SK-N-SH (cell line): ENCODE measurements at regions not wholly inside any gene's neighbourhood (a gene's known extent, or its start where the extent isn't known, plus 50 kb on each side); places are given as distances from the start of the nearest gene placed in this dataset.

Source experiments
- CTCF ChIA-PET: fragments of 300-600, 350-600 bp; formaldehyde crosslinking; extraction: SDS; loops from one replicate; lab custom pipeline; 2021; lab: Yijun Ruan, JAX
- POLR2A ChIA-PET: fragments of 350-600 bp; sonication (Branson Sonifier 250); formaldehyde crosslinking; extraction: SDS; loops from one replicate; lab custom pipeline; 2020; ENCODE audit warnings: antibody characterized with exemption, inconsistent platforms; lab: Yijun Ruan, JAX
- DNase-seq: peaks from one replicate; pipeline ENCODE4 v3.0.0; 2012
- H2AFZ ChIP-seq: fragments of 200-600 bp; sonication (generic); 2 replicates; pipeline ENCODE4 v1.8.1; 2016; ENCODE audit warnings: antibody characterized with exemption, mild to moderate bottlenecking, low read depth
- H3F3A ChIP-seq: fragments of 200-600 bp; sonication (generic); replicated peaks from 2 replicates; pipeline ENCODE3; 2016; ENCODE audit warnings: antibody characterized with exemption, mild to moderate bottlenecking; ENCODE audit not compliant: insufficient read depth
- H3K27ac ChIP-seq, 2 experiments: fragments of 200-500 bp in 1 of 2; fragments of 200-600 bp in 1 of 2; sonication (Bioruptor generic) in 1 of 2; sonication (generic), shearing (Covaris generic) in 1 of 2; 2 replicates each; pipeline versions ENCODE4 v1.5.1 to v1.6.1; 2014 to 2016; ENCODE audit warnings: low read depth in 2 of 2, inconsistent platforms in 1 of 2, low read length in 1 of 2, mild to moderate bottlenecking in 1 of 2, mixed read lengths in 1 of 2
- H3K27me3 ChIP-seq: fragments of 200-600 bp; sonication (generic), shearing (Covaris generic); 2 replicates; pipeline ENCODE4 v1.6.1; 2016; ENCODE audit warnings: mixed run types; ENCODE audit not compliant: insufficient read depth
- H3K36me3 ChIP-seq, 2 experiments: fragments of 200-500 bp in 1 of 2; fragments of 200-600 bp in 1 of 2; sonication (Bioruptor generic) in 1 of 2; sonication (generic) in 1 of 2; replicated peaks in 1 of 2; 2 replicates each; pipeline versions ENCODE3 to v1.5.1; 2014 to 2016; ENCODE audit warnings: low read length in 1 of 2, mild to moderate bottlenecking in 1 of 2; ENCODE audit not compliant: insufficient read depth in 2 of 2, control insufficient read depth in 1 of 2
- H3K4me1 ChIP-seq, 2 experiments: fragments of 200-500 bp in 1 of 2; fragments of 200-600 bp in 1 of 2; sonication (Bioruptor generic) in 1 of 2; sonication (generic), shearing (Covaris generic) in 1 of 2; 2 replicates each; pipeline versions ENCODE4 v1.5.1 to v1.6.1; 2014 to 2016; ENCODE audit warnings: low read depth in 1 of 2, low read length in 1 of 2, mixed run types in 1 of 2; ENCODE audit not compliant: insufficient read depth in 2 of 2, control insufficient read depth in 1 of 2
- H3K4me2 ChIP-seq: fragments of 200-600 bp; sonication (generic), shearing (Covaris generic); 2 replicates; pipeline ENCODE4 v1.6.1; 2017; ENCODE audit warnings: mixed run types
- H3K4me3 ChIP-seq, 2 experiments: fragments of 200-500 bp in 1 of 2; fragments of 200-600 bp in 1 of 2; sonication (Bioruptor generic) in 1 of 2; sonication (generic), shearing (Covaris generic) in 1 of 2; 2 replicates each; pipeline versions ENCODE4 v1.5.1 to v1.8.1; 2014 to 2016; ENCODE audit warnings: low read depth in 2 of 2, inconsistent platforms in 1 of 2, low read length in 1 of 2, mild to moderate bottlenecking in 1 of 2, mixed read lengths in 1 of 2, moderate library complexity in 1 of 2
- H3K79me2 ChIP-seq: fragments of 200-600 bp; sonication (generic); 2 replicates; pipeline ENCODE4 v1.8.1; 2017; ENCODE audit warnings: mild to moderate bottlenecking; ENCODE audit not compliant: insufficient read depth
- H3K9ac ChIP-seq: fragments of 200-600 bp; sonication (generic); 2 replicates; pipeline ENCODE4 v1.6.1; 2017; ENCODE audit warnings: mixed run types
- H3K9me2 ChIP-seq: fragments of 200-600 bp; sonication (generic); 2 replicates; pipeline ENCODE4 v1.6.1; 2017; ENCODE audit warnings: mixed run types
- H3K9me3 ChIP-seq: fragments of 200-600 bp; sonication (generic); 2 replicates; pipeline ENCODE4 v1.6.1; 2017; ENCODE audit warnings: mixed run types, mild to moderate bottlenecking, moderate library complexity
- H4K20me1 ChIP-seq: fragments of 200-600 bp; sonication (generic); 2 replicates; pipeline ENCODE4 v1.6.1; 2017; ENCODE audit warnings: mild to moderate bottlenecking, mixed run types; ENCODE audit not compliant: insufficient read depth
- CTCF ChIP-seq: fragments of 200-600 bp; sonication (generic); IDR thresholded peaks from 2 replicates; pipeline ENCODE4 v1.6.1; 2017; ENCODE audit warnings: antibody characterized with exemption, mild to moderate bottlenecking, moderate library complexity
- ELF1 ChIP-seq: IDR thresholded peaks from 2 replicates; pipeline ENCODE4 v1.4.0; 2012
- EP300 ChIP-seq, 2 experiments: IDR thresholded peaks; 2 replicates each; pipeline versions ENCODE4 v1.4.0 to v1.6.1; 2012; ENCODE audit warnings: borderline replicate concordance in 1 of 2, low read depth in 1 of 2, low read length in 1 of 2
- GABPA ChIP-seq: IDR thresholded peaks from 2 replicates; pipeline ENCODE4 v1.4.0; 2012; ENCODE audit warnings: low read depth, mild to moderate bottlenecking
- GATA2 ChIP-seq: sonication (generic); formaldehyde crosslinking; IDR thresholded peaks from 2 replicates; pipeline ENCODE4 v1.5.0; 2020; ENCODE audit warnings: mild to moderate bottlenecking, missing genetic modification reagents
- JUND ChIP-seq: IDR thresholded peaks from 2 replicates; pipeline ENCODE4 v1.4.0; 2012
- MAX ChIP-seq: IDR thresholded peaks from 2 replicates; pipeline ENCODE4 v1.4.0; 2012; ENCODE audit warnings: low read depth
- NFIC ChIP-seq: IDR thresholded peaks from 2 replicates; pipeline ENCODE4 v1.4.0; 2012; ENCODE audit warnings: borderline replicate concordance
- POLR2AphosphoS5 ChIP-seq: IDR thresholded peaks from 2 replicates; pipeline ENCODE4 v1.6.1; 2012; ENCODE audit warnings: low read depth, low read length
- RCOR1 ChIP-seq: fragments of 150-350 bp; IDR thresholded peaks from 2 replicates; pipeline ENCODE4 v1.6.1; 2017; ENCODE audit warnings: antibody characterized with exemption, low read length
- REST ChIP-seq: IDR thresholded peaks from 2 replicates; pipeline ENCODE4 v1.6.1; 2012; ENCODE audit warnings: mild to moderate bottlenecking, low read depth, low read length, moderate library complexity
- RXRA ChIP-seq: IDR thresholded peaks from 2 replicates; pipeline ENCODE4 v1.4.0; 2012; ENCODE audit warnings: low read depth, mild to moderate bottlenecking, borderline replicate concordance
- TCF12 ChIP-seq: IDR thresholded peaks from 2 replicates; pipeline ENCODE4 v1.4.0; 2012
- TEAD4 ChIP-seq: IDR thresholded peaks from 2 replicates; pipeline ENCODE4 v1.4.0; 2012; ENCODE audit warnings: mild to moderate bottlenecking, borderline replicate concordance; ENCODE audit not compliant: insufficient read depth
- WGBS: methylation state at CpG from one replicate; pipeline ENCODE4 v1.1.6; 2017; ENCODE audit warnings: low lambda C conversion rate; 5-methylcytosine and 5-hydroxymethylcytosine counted together

- H3K9ac ChIP-seq = no peak overlapping the region
- no peak for DNase-seq
- no peak overlapping the region for H3K4me2 ChIP-seq
- H3K9me3 ChIP-seq = no peaks in the 10 kb centered on the region
- no peak overlapping the region for H3K27ac ChIP-seq
- TF ChIP-seq JUND (no peak), TCF12 (no peak), EP300 (IDR thresholded peaks at IDR 0.05; ENCODE audit: borderline replicate concordance in 1 of 2, low read depth in 1 of 2, low read length in 1 of 2) (no peak), CTCF (no peak), RCOR1 (no peak), TEAD4 (no peak), RXRA (no peak), GABPA (no peak), NFIC (no peak), MAX (no peak), GATA2 (CRISPR knock-in tag) (no peak), ELF1 (no peak)
- TF ChIP-seq, all 33 proteins: peak for 0
- H3K79me2 ChIP-seq = no peaks in the 10 kb centered on the region
- H4K20me1 ChIP-seq = no peaks in the 10 kb centered on the region
- H3K36me3 ChIP-seq = peaks cover 0 to 4% of the 10 kb centered on the region in 2 experiments
- CTCF ChIA-PET = interaction anchor here (0.7 to 1.2 kb wide), 2 partner anchors 12 to 42 kb away, joined by 3 read pairs; no protein-coding TSS in a partner anchor
- POLR2A ChIA-PET = no interaction called here
- no peak overlapping the region for H2AFZ ChIP-seq
- H3K4me3 ChIP-seq = no peak overlapping the region
- 86% methylated on average over 4 of the region's 4 CpGs for WGBS
- H3K27me3 ChIP-seq = no peaks in the 10 kb centered on the region
- peaks cover 9% of the 10 kb centered on the region for H3F3A ChIP-seq
- peaks cover 9 to 18% of the 10 kb centered on the region in 2 experiments; a peak in 3 of 4 replicates for H3K4me1 ChIP-seq
- H3K9me2 ChIP-seq = no peaks in the 10 kb centered on the region
Observed at GRCh38 chr5:142506756-142507155, 179.1 kb downstream of the FGF1 start.

GRCh38 chr5:142506046-142506445 lies 179.8 kb downstream of the FGF1 start:
- Histone ChIP-seq H4K20me1 (no peaks in the 10 kb centered on the region), H2AFZ (no peak overlapping the region), H3K4me1 (peaks cover 9 to 13% of the 10 kb centered on the region in 2 experiments; a peak in 3 of 4 replicates), H3K4me3 (no peak overlapping the region), H3F3A (peaks cover 9% of the 10 kb centered on the region), H3K36me3 (peaks cover 0 to under 1% of the 10 kb centered on the region in 2 experiments), H3K27me3 (no peaks in the 10 kb centered on the region), H3K9me3 (no peaks in the 10 kb centered on the region), H3K9ac (no peak overlapping the region), H3K4me2 (no peak overlapping the region), H3K79me2 (no peaks in the 10 kb centered on the region), H3K27ac (no peak overlapping the region), H3K9me2 (no peaks in the 10 kb centered on the region)
- 100% methylated on average over 1 of the region's 1 CpG for WGBS
- TF ChIP-seq POLR2AphosphoS5 (no peak), CTCF (no peak), GATA2 (CRISPR knock-in tag) (no peak), NFIC (no peak), REST (no peak), TEAD4 (no peak)
- POLR2A ChIA-PET = no interaction called here
- CTCF ChIA-PET = interaction anchor here (0.7 kb wide), 1 partner anchor 11 kb away, joined by 3 read pairs; no protein-coding TSS in a partner anchor
- no peak for DNase-seq
